Heart right ventricle (tissue), 16 donors: ENCODE measurements at regions not wholly inside any gene's neighbourhood (a gene's known extent, or its start where the extent isn't known, plus 50 kb on each side); places are given as distances from the start of the nearest gene placed in this dataset.

Experiments used
- ATAC-seq, 8 donors: fragments of 200-7000 bp; cut with Tn5 transposase; one replicate each; pipeline ENCODE4 v1.9.1; 2020; ENCODE audit warnings: mild to moderate bottlenecking in 8 of 8, moderate library complexity in 8 of 8, moderate number of reproducible peaks in 1 of 8
- DNase-seq, 2 donors: peaks; one replicate each; pipeline ENCODE4 v3.0.0-alpha.2; 2020
- H3K27ac ChIP-seq, 10 donors: fragments of 200-600 bp; sonication (generic) in 2 of 10; one replicate each; pipeline versions ENCODE4 v1.5.0 to v1.8.0; 2020 to 2022; ENCODE audit warnings: mild to moderate bottlenecking in 3 of 10
- H3K27me3 ChIP-seq, 7 donors: fragments of 200-600 bp; one replicate each; pipeline ENCODE4 v1.8.0; 2021 to 2022; ENCODE audit warnings: mild to moderate bottlenecking in 2 of 7
- H3K36me3 ChIP-seq, 9 donors: fragments of 200-600 bp; sonication (generic) in 1 of 9; one replicate each; pipeline versions ENCODE4 v1.5.0 to v1.8.0; 2020 to 2022; ENCODE audit warnings: mild to moderate bottlenecking in 2 of 9
- H3K4me1 ChIP-seq, 9 donors: fragments of 200-600 bp; sonication (generic) in 1 of 9; one replicate each; pipeline versions ENCODE4 v1.5.0 to v1.8.0; 2020 to 2022; ENCODE audit warnings: mild to moderate bottlenecking in 4 of 9
- H3K4me3 ChIP-seq, 10 donors: fragments of 200-600 bp; sonication (generic) in 2 of 10; one replicate each; pipeline versions ENCODE4 v1.5.0 to v1.8.0; 2020 to 2022; ENCODE audit warnings: mild to moderate bottlenecking in 7 of 10, moderate library complexity in 2 of 10
- H3K9me3 ChIP-seq, 11 donors: fragments of 200-600 bp in 10 of 11; sonication (generic) in 2 of 11; one replicate each; pipeline versions ENCODE4 v1.5.0 to v1.8.0; 2013 to 2022; ENCODE audit warnings: mild to moderate bottlenecking in 2 of 11, control low read depth in 1 of 11, moderate library complexity in 1 of 11
- CTCF ChIP-seq, 9 donors: fragments of 200-600 bp; sonication (generic) in 2 of 9; IDR thresholded peaks; one replicate each; pipeline versions ENCODE4 v1.5.0 to v1.8.0; 2021 to 2022; ENCODE audit warnings: antibody characterized with exemption in 9 of 9, mild to moderate bottlenecking in 5 of 9, moderate library complexity in 1 of 9
- WGBS, 2 donors: extraction: QIAGEN DNeasy Blood & Tissue Kit; methylation state at CpG; one replicate each; pipeline ENCODE4 v1.1.7; 2013; ENCODE audit warnings: inconsistent platforms in 1 of 2; 5-methylcytosine and 5-hydroxymethylcytosine counted together
- intact Hi-C, 10 donors: fragments of 100-400 bp; cut with DNase I; formaldehyde crosslinking; loops; one replicate each; pipeline versions ENCODE4 v1.11.1 to v1.14.2; 2022
- donor health status: Arrhythmogenic right ventricular cardiomyopathy.
- donor health status: ischemic (EF 13 %, LVEDD 7.1; RV severe dilation, severe dysfunction).
- donor health status: healthy with polysubstance abuse.
- donor health status: DM: no; HTN: yes; CAD: no.
- donor health status: DM: no; HTN: no; CAD: no.
- donor health status: ischemic (EF 25% LVEDD 6.9; RV normal size, moderate dysfunction).
- donor health status: ischemic (EF 25% LVEDD 5.7; RV mildly dilated, moderate dysfunction).
- donor health status: healthy.
- donor health status: DM: yes; HTN: yes; CAD: no.
- donor health status: Ischemic cardiomyopathy.
- donor health status: ischemic (EF 35%, LVEDD 5.7; RV mildly dilated, moderate dysfunction).
- donor health status: nonischemic (EF 11% LVEDD 7.7; RV severe dilation, severe dysfunction).
- donor health status: DM: yes; HTN: yes; CAD: no.
- donor health status: PGD.
- donor health status: ischemic (EF 29% LVEDD 5.4; RV normal size, mild dysfunction).
- donor health status: nonischemic (EF 23%, LVEDD 6.1; RV moderate dilation, normal function).

GRCh38 chr7:106512217-106512616 is 148.7 kb downstream of the CCDC71L start:
- ATAC-seq, result no peak
- Histone ChIP-seq H3K27me3 (no peaks in the 10 kb centered on the region), H3K36me3 (no peaks in the 10 kb centered on the region), H3K27ac (no peak overlapping the region), H3K4me1 (no peaks in the 10 kb centered on the region), H3K4me3 (no peak overlapping the region), H3K9me3 (no peaks in the 10 kb centered on the region)
- no peak for DNase-seq
- TF ChIP-seq CTCF (IDR thresholded peaks at IDR 0.05), result no peak
- 96 to 99% methylated on average over 2 of the region's 2 CpGs for WGBS, 2 donors
- intact Hi-C loops, result no loop called here

GRCh38 chr7:106504645-106505044 is 156.3 kb downstream of the CCDC71L start:
- no peaks in the 10 kb centered on the region for H3K9me3 ChIP-seq
- H3K27ac ChIP-seq, result no peak overlapping the region
- 49 to 71% methylated on average over 1 of the region's 1 CpG for WGBS, 2 donors
- no peaks in the 10 kb centered on the region for H3K4me1 ChIP-seq
- intact Hi-C loops, result no loop called here
- no peak overlapping the region for H3K4me3 ChIP-seq
- ATAC-seq (no peak), DNase-seq (no peak)
- no peaks in the 10 kb centered on the region for H3K36me3 ChIP-seq
- no peak for TF ChIP-seq CTCF (IDR thresholded peaks at IDR 0.05)
- no peaks in the 10 kb centered on the region for H3K27me3 ChIP-seq

- intact Hi-C loops, result no loop called here
- DNase-seq, result no peak
These were observed 156.8 kb downstream of the CCDC71L start for GRCh38 chr7:106504207-106504606.

GRCh38 chr7:106503626-106504025 is 157.3 kb downstream of the CCDC71L start:
- WGBS, 2 donors, result 91 to 93% methylated on average over 3 of the region's 3 CpGs

More at GRCh38 chr7:106504207-106504606, 156.8 kb downstream of the CCDC71L start:
- no peak for TF ChIP-seq CTCF (IDR thresholded peaks at IDR 0.05)
- Histone ChIP-seq H3K27me3 (no peaks in the 10 kb centered on the region), H3K4me1 (no peaks in the 10 kb centered on the region), H3K9me3 (no peaks in the 10 kb centered on the region), H3K4me3 (no peak overlapping the region), H3K27ac (no peak overlapping the region), H3K36me3 (no peaks in the 10 kb centered on the region)
- ATAC-seq, result no peak
- WGBS, 2 donors, result 84 to 90% methylated on average over 3 of the region's 3 CpGs

More at GRCh38 chr7:106503626-106504025, 157.3 kb downstream of the CCDC71L start:
- no peaks in the 10 kb centered on the region for H3K4me1 ChIP-seq
- H3K36me3 ChIP-seq, result no peaks in the 10 kb centered on the region
- no peaks in the 10 kb centered on the region for H3K27me3 ChIP-seq
- H3K27ac ChIP-seq, result no peak overlapping the region
- DNase-seq (no peak), ATAC-seq (no peak)
- intact Hi-C loops, result no loop called here
- no peak overlapping the region for H3K4me3 ChIP-seq
- no peak for TF ChIP-seq CTCF (IDR thresholded peaks at IDR 0.05)
- no peaks in the 10 kb centered on the region for H3K9me3 ChIP-seq
